ENCODE measurements at regions not wholly inside any gene's neighbourhood (a gene's known extent, or its start where the extent isn't known, plus 50 kb on each side); places are given as distances from the start of the nearest gene placed in this dataset.
A peak's percentile ranks its signal among the peaks of the same experiment; 100 is the strongest.
"Not testable (repeated sequence)": the region's sequence is repeated elsewhere in the genome, so short reads cannot be mapped to it uniquely, and the experiment has no call there.

- not testable (repeated sequence) for H3K27ac ChIP-seq (ENCODE audit: low read depth, low read length); H3K27me3 ChIP-seq (ENCODE audit: insufficient read depth, low read length); H3K4me1 ChIP-seq (ENCODE audit: insufficient read depth, low read length); H3K4me3 ChIP-seq (ENCODE audit: insufficient read depth, low read length); H3K79me2 ChIP-seq (ENCODE audit: insufficient read depth, low read length); H3K9me3 ChIP-seq (ENCODE audit: low read depth, low read length); DNase-seq (ENCODE audit: insufficient read length, low spot score, missing footprints); H3K36me3 ChIP-seq (ENCODE audit: insufficient read depth, low read length); H4K20me1 ChIP-seq (ENCODE audit: insufficient read depth, low read length); H2AFZ ChIP-seq (ENCODE audit: low read length); H3K4me2 ChIP-seq (ENCODE audit: insufficient read depth, low read length)
These were observed 89.8 kb upstream of the CRYM start for GRCh38 chr16:21367733-21368421.

- not testable (repeated sequence) for H3K27me3 ChIP-seq (ENCODE audit: insufficient read depth, low read length); H3K4me1 ChIP-seq (ENCODE audit: insufficient read depth, low read length); DNase-seq (ENCODE audit: insufficient read length, low spot score, missing footprints); H3K79me2 ChIP-seq (ENCODE audit: insufficient read depth, low read length); H3K36me3 ChIP-seq (ENCODE audit: insufficient read depth, low read length); H3K9me3 ChIP-seq (ENCODE audit: low read depth, low read length); H3K27ac ChIP-seq (ENCODE audit: low read depth, low read length); H2AFZ ChIP-seq (ENCODE audit: low read length); H4K20me1 ChIP-seq (ENCODE audit: insufficient read depth, low read length); H3K4me2 ChIP-seq (ENCODE audit: insufficient read depth, low read length); H3K4me3 ChIP-seq (ENCODE audit: insufficient read depth, low read length)
These were observed 88.9 kb upstream of the CRYM start for GRCh38 chr16:21366998-21367397.

GRCh38 chr16:21365541-21365940 is 87.5 kb upstream of the CRYM start:
- H3K9me3 ChIP-seq (ENCODE audit: low read depth, low read length); DNase-seq (ENCODE audit: insufficient read length, low spot score, missing footprints); H2AFZ ChIP-seq (ENCODE audit: low read length); H3K27me3 ChIP-seq (ENCODE audit: insufficient read depth, low read length); H3K79me2 ChIP-seq (ENCODE audit: insufficient read depth, low read length); H4K20me1 ChIP-seq (ENCODE audit: insufficient read depth, low read length); H3K4me2 ChIP-seq (ENCODE audit: insufficient read depth, low read length); H3K27ac ChIP-seq (ENCODE audit: low read depth, low read length); H3K4me1 ChIP-seq (ENCODE audit: insufficient read depth, low read length); H3K4me3 ChIP-seq (ENCODE audit: insufficient read depth, low read length); H3K36me3 ChIP-seq (ENCODE audit: insufficient read depth, low read length): not testable (repeated sequence)

- H3K9me3 ChIP-seq (ENCODE audit: low read depth, low read length); H3K79me2 ChIP-seq (ENCODE audit: insufficient read depth, low read length); H2AFZ ChIP-seq (ENCODE audit: low read length); DNase-seq (ENCODE audit: insufficient read length, low spot score, missing footprints); H3K4me1 ChIP-seq (ENCODE audit: insufficient read depth, low read length); H3K4me3 ChIP-seq (ENCODE audit: insufficient read depth, low read length); H3K36me3 ChIP-seq (ENCODE audit: insufficient read depth, low read length); H3K27me3 ChIP-seq (ENCODE audit: insufficient read depth, low read length); H4K20me1 ChIP-seq (ENCODE audit: insufficient read depth, low read length): not testable (repeated sequence)
- Histone ChIP-seq H3K27ac (ENCODE audit: low read depth, low read length) (peak overlapping the region; percentile 83), H3K4me2 (ENCODE audit: insufficient read depth, low read length) (peak overlapping the region; percentile 39)
These were observed 85.6 kb upstream of the CRYM start for GRCh38 chr16:21363550-21364223.

- not testable (repeated sequence) for H3K4me2 ChIP-seq (ENCODE audit: insufficient read depth, low read length); H3K4me1 ChIP-seq (ENCODE audit: insufficient read depth, low read length); H3K4me3 ChIP-seq (ENCODE audit: insufficient read depth, low read length); H3K79me2 ChIP-seq (ENCODE audit: insufficient read depth, low read length); H3K36me3 ChIP-seq (ENCODE audit: insufficient read depth, low read length); H4K20me1 ChIP-seq (ENCODE audit: insufficient read depth, low read length); H3K27ac ChIP-seq (ENCODE audit: low read depth, low read length); H3K9me3 ChIP-seq (ENCODE audit: low read depth, low read length); H3K27me3 ChIP-seq (ENCODE audit: insufficient read depth, low read length); H2AFZ ChIP-seq (ENCODE audit: low read length)
- DNase-seq (ENCODE audit: insufficient read length, low spot score, missing footprints), result peak; percentile 42
These were observed 83.6 kb upstream of the CRYM start for GRCh38 chr16:21361612-21362227.

GRCh38 chr16:21361045-21361444 is 83.0 kb upstream of the CRYM start:
- not testable (repeated sequence) for H4K20me1 ChIP-seq (ENCODE audit: insufficient read depth, low read length); DNase-seq (ENCODE audit: insufficient read length, low spot score, missing footprints); H3K27me3 ChIP-seq (ENCODE audit: insufficient read depth, low read length)

GRCh38 chr16:21359513-21359912 is 81.4 kb upstream of the CRYM start:
- not testable (repeated sequence) for H3K4me1 ChIP-seq (ENCODE audit: insufficient read depth, low read length); H3K79me2 ChIP-seq (ENCODE audit: insufficient read depth, low read length); H3K27ac ChIP-seq (ENCODE audit: low read depth, low read length); H3K4me2 ChIP-seq (ENCODE audit: insufficient read depth, low read length); H3K36me3 ChIP-seq (ENCODE audit: insufficient read depth, low read length); H4K20me1 ChIP-seq (ENCODE audit: insufficient read depth, low read length); H3K9me3 ChIP-seq (ENCODE audit: low read depth, low read length); H2AFZ ChIP-seq (ENCODE audit: low read length); DNase-seq (ENCODE audit: insufficient read length, low spot score, missing footprints); H3K4me3 ChIP-seq (ENCODE audit: insufficient read depth, low read length); H3K27me3 ChIP-seq (ENCODE audit: insufficient read depth, low read length)

More at GRCh38 chr16:21361045-21361444, 83.0 kb upstream of the CRYM start:
- not testable (repeated sequence) for H3K4me3 ChIP-seq (ENCODE audit: insufficient read depth, low read length); H2AFZ ChIP-seq (ENCODE audit: low read length); H3K4me1 ChIP-seq (ENCODE audit: insufficient read depth, low read length); H3K4me2 ChIP-seq (ENCODE audit: insufficient read depth, low read length); H3K9me3 ChIP-seq (ENCODE audit: low read depth, low read length); H3K27ac ChIP-seq (ENCODE audit: low read depth, low read length); H3K36me3 ChIP-seq (ENCODE audit: insufficient read depth, low read length); H3K79me2 ChIP-seq (ENCODE audit: insufficient read depth, low read length)

- H2AFZ ChIP-seq (ENCODE audit: low read length); H4K20me1 ChIP-seq (ENCODE audit: insufficient read depth, low read length); H3K4me2 ChIP-seq (ENCODE audit: insufficient read depth, low read length); DNase-seq (ENCODE audit: insufficient read length, low spot score, missing footprints); H3K79me2 ChIP-seq (ENCODE audit: insufficient read depth, low read length); H3K4me3 ChIP-seq (ENCODE audit: insufficient read depth, low read length); H3K27me3 ChIP-seq (ENCODE audit: insufficient read depth, low read length); H3K9me3 ChIP-seq (ENCODE audit: low read depth, low read length); H3K4me1 ChIP-seq (ENCODE audit: insufficient read depth, low read length); H3K27ac ChIP-seq (ENCODE audit: low read depth, low read length); H3K36me3 ChIP-seq (ENCODE audit: insufficient read depth, low read length): not testable (repeated sequence)
These were observed 80.2 kb upstream of the CRYM start for GRCh38 chr16:21358261-21358795.

All from osteoblast (primary cell).